GM21723 (cell line): ENCODE measurements at regions not wholly inside any gene's neighbourhood (a gene's known extent, or its start where the extent isn't known, plus 50 kb on each side); places are given as distances from the start of the nearest gene placed in this dataset.
"Not testable (repeated sequence)": the region's sequence is repeated elsewhere in the genome, so short reads cannot be mapped to it uniquely, and the experiment has no call there.

Experiments used
- ATAC-seq: cut with Tn5 transposase; IDR thresholded peaks from one replicate; pipeline ENCODE4 v1.9.1; 2021; ENCODE audit warnings: mild to moderate bottlenecking, moderate library complexity; ENCODE audit not compliant: unreplicated experiment

GRCh38 chr7:29696402-29696801 lies 109.9 kb upstream of the WIPF3 start:
- ATAC-seq, result not testable (repeated sequence)

- not testable (repeated sequence) for ATAC-seq
These were observed 106.6 kb upstream of the WIPF3 start for GRCh38 chr7:29699723-29700122.

- ATAC-seq, result not testable (repeated sequence)
These were observed 104.8 kb upstream of the WIPF3 start for GRCh38 chr7:29701540-29701939.

- not testable (repeated sequence) for ATAC-seq
These were observed 102.5 kb upstream of the WIPF3 start for GRCh38 chr7:29703830-29704229.

- not testable (repeated sequence) for ATAC-seq
These were observed 97.3 kb upstream of the WIPF3 start for GRCh38 chr7:29709002-29709401.

- ATAC-seq, result not testable (repeated sequence)
These were observed 83.2 kb upstream of the WIPF3 start for GRCh38 chr7:29723127-29723526.

GRCh38 chr7:29723599-29723998 lies 82.7 kb upstream of the WIPF3 start:
- no peak for ATAC-seq

GRCh38 chr7:29729534-29730165 lies 76.7 kb upstream of the WIPF3 start:
- not testable (repeated sequence) for ATAC-seq

GRCh38 chr7:29734246-29734731 lies 72.0 kb upstream of the WIPF3 start:
- ATAC-seq, result no peak

- ATAC-seq, result not testable (repeated sequence)
These were observed 58.6 kb upstream of the WIPF3 start for GRCh38 chr7:29747645-29748245.

GRCh38 chr7:29748286-29749099 lies 57.8 kb upstream of the WIPF3 start:
- no peak for ATAC-seq

- ATAC-seq, result no peak
These were observed 56.5 kb upstream of the WIPF3 start for GRCh38 chr7:29749701-29750321.

- not testable (repeated sequence) for ATAC-seq
These were observed 55.9 kb upstream of the WIPF3 start for GRCh38 chr7:29750373-29750940.

GRCh38 chr7:29751012-29751411 lies 55.3 kb upstream of the WIPF3 start:
- not testable (repeated sequence) for ATAC-seq

GRCh38 chr7:29754874-29755490 lies 51.3 kb upstream of the WIPF3 start:
- ATAC-seq, result no peak
